Activated naive CD4-positive, alpha-beta T cell treated with anti-CD3 and anti-CD28 coated beads, Interleukin-2, amount 50 U/mL, for 72 hours (primary cell): ENCODE measurements at regions not wholly inside any gene's neighbourhood (a gene's known extent, or its start where the extent isn't known, plus 50 kb on each side); places are given as distances from the start of the nearest gene placed in this dataset.

ENCODE experiments used
- ATAC-seq, 2 donors: fragments of 150-1000 bp; cut with Tn5 transposase; 2 replicates each; pipeline ENCODE4 v1.10.0; 2021; ENCODE audit warnings: mild to moderate bottlenecking in 2 of 2, moderate library complexity in 2 of 2
- DNase-seq, 2 donors: peaks; one replicate each; pipeline ENCODE4 v3.0.0; 2021 to 2022; ENCODE audit warnings: low spot score in 2 of 2
- H3K27ac Mint-ChIP-seq, 2 donors: one replicate each; pipeline ENCODE4 v1.8.0; 2022; ENCODE audit warnings: mild to moderate bottlenecking in 2 of 2, mixed read lengths in 2 of 2
- H3K36me3 Mint-ChIP-seq, 2 donors: one replicate each; pipeline ENCODE4 v1.8.0; 2022; ENCODE audit warnings: mixed read lengths in 2 of 2
- H3K9me3 Mint-ChIP-seq, 2 donors: one replicate each; pipeline ENCODE4 v1.8.0; 2022; ENCODE audit warnings: mixed read lengths in 2 of 2

GRCh38 chr12:4133636-4134447 is 139.7 kb upstream of the CCND2 start:
- Mint-ChIP-seq H3K9me3 (peaks cover 4 to 10% of the 10 kb centered on the region in 2 donors), H3K36me3 (peaks cover 12 to 14% of the 10 kb centered on the region in 2 donors), H3K27ac (peak overlapping the region in 1 of 2 donors; percentile 69)
- ATAC-seq: no peak
- DNase-seq: no peak

GRCh38 chr12:4133029-4133428 is 140.5 kb upstream of the CCND2 start:
- Mint-ChIP-seq H3K27ac (no peak overlapping the region), H3K36me3 (peaks cover 11 to 14% of the 10 kb centered on the region in 2 donors), H3K9me3 (peaks cover 4 to 10% of the 10 kb centered on the region in 2 donors)
- ATAC-seq: no peak
- DNase-seq: no peak

- H3K9me3 Mint-ChIP-seq: peaks cover 0 to 3% of the 10 kb centered on the region in 2 donors
- DNase-seq: no peak
- ATAC-seq: no peak
- peak overlapping the region; percentile 0 to 95 for H3K27ac Mint-ChIP-seq
- peaks cover 0 to 5% of the 10 kb centered on the region in 2 donors for H3K36me3 Mint-ChIP-seq
Measured at GRCh38 chr12:4121506-4122020, 152.0 kb upstream of the CCND2 start.

- ATAC-seq (no peak), DNase-seq (no peak)
- peaks cover 0 to 3% of the 10 kb centered on the region in 2 donors for H3K9me3 Mint-ChIP-seq
- peak overlapping the region in 1 of 2 donors; percentile 95 for H3K27ac Mint-ChIP-seq
- peaks cover 0 to 5% of the 10 kb centered on the region in 2 donors for H3K36me3 Mint-ChIP-seq
Measured at GRCh38 chr12:4120316-4120917, 153.1 kb upstream of the CCND2 start.

GRCh38 chr12:4119157-4119761 is 154.3 kb upstream of the CCND2 start:
- peak; percentile 64 to 87 for DNase-seq
- ATAC-seq: peak; percentile 90
- peaks cover 0 to 5% of the 10 kb centered on the region in 2 donors for H3K36me3 Mint-ChIP-seq
- peaks cover 0 to 3% of the 10 kb centered on the region in 2 donors for H3K9me3 Mint-ChIP-seq
- peak overlapping the region; percentile 87 to 95 for H3K27ac Mint-ChIP-seq

- peaks cover 0 to 3% of the 10 kb centered on the region in 2 donors for H3K9me3 Mint-ChIP-seq
- DNase-seq: peak in 1 of 2 donors; percentile 74
- peak; percentile 55 to 64 for ATAC-seq
- peak overlapping the region; percentile 87 to 95 for H3K27ac Mint-ChIP-seq
- H3K36me3 Mint-ChIP-seq: peaks cover 0 to 5% of the 10 kb centered on the region in 2 donors
Measured at GRCh38 chr12:4118601-4119156, 154.9 kb upstream of the CCND2 start.

GRCh38 chr12:4118017-4118510 is 155.5 kb upstream of the CCND2 start:
- ATAC-seq: no peak
- H3K36me3 Mint-ChIP-seq: peaks cover 0 to 5% of the 10 kb centered on the region in 2 donors

GRCh38 chr12:4117386-4118016 is 156.1 kb upstream of the CCND2 start:
- Mint-ChIP-seq H3K9me3 (peaks cover 0 to 3% of the 10 kb centered on the region in 2 donors), H3K27ac (peak overlapping the region; percentile 87 to 95), H3K36me3 (peaks cover 0 to 5% of the 10 kb centered on the region in 2 donors)
- no peak for ATAC-seq
- DNase-seq: no peak

More at GRCh38 chr12:4118017-4118510, 155.5 kb upstream of the CCND2 start:
- Mint-ChIP-seq H3K9me3 (peaks cover 0 to 3% of the 10 kb centered on the region in 2 donors), H3K27ac (peak overlapping the region; percentile 87 to 95)
- no peak for DNase-seq

- no peak overlapping the region for H3K27ac Mint-ChIP-seq
- no peak for ATAC-seq
- peaks cover 0 to 3% of the 10 kb centered on the region in 2 donors for H3K9me3 Mint-ChIP-seq
- H3K36me3 Mint-ChIP-seq: peaks cover 0 to 10% of the 10 kb centered on the region in 2 donors
- no peak for DNase-seq
Measured at GRCh38 chr12:4116251-4117111, 157.1 kb upstream of the CCND2 start.

GRCh38 chr12:4115570-4115969 is 158.0 kb upstream of the CCND2 start:
- Mint-ChIP-seq H3K27ac (peak overlapping the region in 1 of 2 donors; percentile 9), H3K36me3 (peaks cover 0 to 19% of the 10 kb centered on the region in 2 donors), H3K9me3 (peaks cover 0 to 3% of the 10 kb centered on the region in 2 donors)
- DNase-seq (no peak), ATAC-seq (no peak)

- Mint-ChIP-seq H3K27ac (no peak overlapping the region), H3K36me3 (peaks cover 0 to 21% of the 10 kb centered on the region in 2 donors), H3K9me3 (peaks cover 0 to 3% of the 10 kb centered on the region in 2 donors)
- ATAC-seq (no peak), DNase-seq (no peak)
Measured at GRCh38 chr12:4114986-4115385, 158.6 kb upstream of the CCND2 start.

GRCh38 chr12:4112734-4113325 is 160.7 kb upstream of the CCND2 start:
- peak overlapping the region; percentile 55 to 72 for H3K27ac Mint-ChIP-seq
- ATAC-seq: peak; percentile 43 to 47

GRCh38 chr12:4112290-4112689 is 161.3 kb upstream of the CCND2 start:
- Mint-ChIP-seq H3K27ac (peak overlapping the region; percentile 55 to 72), H3K9me3 (no peaks in the 10 kb centered on the region), H3K36me3 (peaks cover 0 to 26% of the 10 kb centered on the region in 2 donors)
- ATAC-seq: peak; percentile 68 to 84
- no peak for DNase-seq

More at GRCh38 chr12:4112734-4113325, 160.7 kb upstream of the CCND2 start:
- H3K36me3 Mint-ChIP-seq: peaks cover 0 to 22% of the 10 kb centered on the region in 2 donors
- no peak for DNase-seq
- H3K9me3 Mint-ChIP-seq: no peaks in the 10 kb centered on the region

GRCh38 chr12:4111010-4111409 is 162.6 kb upstream of the CCND2 start:
- ATAC-seq: no peak
- Mint-ChIP-seq H3K27ac (no peak overlapping the region), H3K9me3 (no peaks in the 10 kb centered on the region), H3K36me3 (peaks cover 0 to 26% of the 10 kb centered on the region in 2 donors)
- DNase-seq: no peak

- DNase-seq (no peak), ATAC-seq (no peak)
- Mint-ChIP-seq H3K9me3 (no peaks in the 10 kb centered on the region), H3K27ac (no peak overlapping the region), H3K36me3 (peaks cover 0 to 26% of the 10 kb centered on the region in 2 donors)
Measured at GRCh38 chr12:4109826-4110225, 163.7 kb upstream of the CCND2 start.
